Suppressor macrophage treated with lipopolysaccharide for 1 hour (primary cell): ENCODE measurements at regions not wholly inside any gene's neighbourhood (a gene's known extent, or its start where the extent isn't known, plus 50 kb on each side); places are given as distances from the start of the nearest gene placed in this dataset.

Experiments used
- DNase-seq, 3 donors: peaks; one replicate each; pipeline ENCODE4 v3.0.0-alpha.2; 2020 to 2022

DNA sequence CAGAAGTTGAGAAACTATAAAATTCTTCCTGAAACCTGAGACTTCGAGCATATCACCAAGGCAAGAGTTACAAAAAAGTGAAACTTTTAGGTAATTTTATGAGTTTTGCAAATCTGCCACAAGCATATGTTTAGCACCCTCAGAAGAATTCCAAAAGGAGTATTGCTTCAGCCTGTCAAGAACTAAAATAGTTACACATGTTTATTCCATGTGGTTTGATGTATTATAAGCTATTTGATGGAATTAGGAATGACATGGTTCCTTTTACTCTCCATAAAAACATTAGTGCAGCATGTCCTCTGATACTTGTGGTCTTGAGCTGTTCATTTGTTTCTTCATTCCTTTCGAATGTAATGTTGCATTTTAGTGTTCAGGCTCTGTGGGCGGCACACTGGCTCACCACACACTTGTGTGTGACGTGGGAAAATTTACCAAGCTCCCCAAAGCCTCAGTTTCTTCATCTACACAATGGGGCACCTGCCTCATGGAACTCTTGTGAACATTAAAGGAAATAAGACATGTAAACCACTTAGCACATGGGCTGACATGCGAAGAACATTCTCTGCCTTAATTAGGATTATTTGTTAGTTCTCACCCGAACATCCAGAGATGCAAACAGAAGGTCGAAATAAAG lies 204.2 kb upstream of the FOXF1 start:
- no peak for DNase-seq

- no peak for DNase-seq
These were observed 203.4 kb upstream of the FOXF1 start for GRCh38 chr16:86306811-86307513.

DNA sequence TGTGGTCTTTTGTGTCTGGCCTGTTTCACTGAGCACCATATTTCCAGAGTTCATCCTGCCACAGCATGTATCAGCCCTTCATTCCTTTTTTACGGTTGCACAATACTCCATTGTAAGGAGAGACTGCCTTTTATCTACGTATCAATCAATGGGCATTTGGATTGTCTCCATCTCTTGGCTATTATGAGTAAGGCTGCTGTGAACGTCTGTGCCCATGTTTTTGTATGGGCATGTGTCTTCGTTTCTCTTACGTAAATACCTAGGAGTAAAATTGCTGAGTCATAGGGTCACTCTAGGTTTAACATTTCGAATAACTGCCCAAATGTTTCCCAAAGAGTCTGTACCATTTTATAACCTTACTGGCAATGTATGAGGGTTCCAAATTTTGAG lies 202.8 kb upstream of the FOXF1 start:
- DNase-seq: no peak

GRCh38 chr16:86308514-86308913 lies 201.8 kb upstream of the FOXF1 start:
- DNase-seq: no peak

DNA sequence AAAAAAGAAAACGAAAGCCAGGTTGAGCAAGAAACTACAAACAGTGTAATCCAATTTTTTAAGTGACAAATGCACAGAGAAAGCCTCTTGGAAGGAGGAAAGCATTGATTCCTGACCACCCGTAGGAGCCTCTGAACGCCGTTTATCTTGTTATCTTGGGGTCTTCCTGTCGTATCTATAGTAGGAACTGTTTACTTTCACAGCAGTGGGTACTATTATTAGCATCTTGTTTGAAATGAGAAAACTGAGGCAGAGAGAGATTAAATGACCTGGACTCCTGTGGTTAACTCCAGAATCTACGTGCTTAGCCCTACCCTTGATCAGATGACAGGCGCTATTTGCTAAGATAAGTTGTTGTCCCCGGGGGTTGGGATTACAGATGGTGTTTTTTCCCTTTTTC lies 196.7 kb upstream of the FOXF1 start:
- DNase-seq: no peak

DNA sequence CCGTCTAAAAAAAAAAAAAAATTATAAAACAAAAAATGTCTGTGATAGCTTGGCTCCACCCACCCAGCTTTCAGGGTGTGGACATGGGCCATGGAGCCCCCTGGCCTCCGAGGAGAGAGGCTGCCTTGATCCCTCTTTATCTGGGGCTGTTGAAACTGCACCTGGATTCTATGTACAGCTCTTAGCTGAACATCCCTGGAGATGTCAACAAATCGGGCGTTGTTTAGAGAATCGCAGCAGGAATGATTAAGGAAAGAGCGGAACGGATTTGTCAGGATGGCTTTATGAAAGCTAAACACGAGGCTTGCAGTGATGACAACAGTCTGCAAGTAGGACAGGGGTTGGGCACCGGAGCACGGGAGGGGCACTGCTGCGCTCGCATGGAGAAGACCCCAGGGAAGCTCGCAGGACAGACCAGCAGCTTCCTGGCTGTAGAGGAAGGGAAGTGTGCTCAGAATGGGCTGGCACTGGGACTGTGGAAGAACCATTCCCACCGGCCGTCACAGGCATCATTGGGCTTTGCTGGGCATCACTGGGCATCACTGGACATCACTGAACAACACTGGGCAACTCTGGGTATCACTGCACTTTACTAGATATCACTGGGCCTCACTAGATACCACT lies 195.8 kb upstream of the FOXF1 start:
- DNase-seq: no peak

- no peak for DNase-seq
These were observed 193.1 kb upstream of the FOXF1 start for GRCh38 chr16:86316967-86317812.

- DNase-seq: no peak
These were observed 192.3 kb upstream of the FOXF1 start for GRCh38 chr16:86317813-86318650.

DNA sequence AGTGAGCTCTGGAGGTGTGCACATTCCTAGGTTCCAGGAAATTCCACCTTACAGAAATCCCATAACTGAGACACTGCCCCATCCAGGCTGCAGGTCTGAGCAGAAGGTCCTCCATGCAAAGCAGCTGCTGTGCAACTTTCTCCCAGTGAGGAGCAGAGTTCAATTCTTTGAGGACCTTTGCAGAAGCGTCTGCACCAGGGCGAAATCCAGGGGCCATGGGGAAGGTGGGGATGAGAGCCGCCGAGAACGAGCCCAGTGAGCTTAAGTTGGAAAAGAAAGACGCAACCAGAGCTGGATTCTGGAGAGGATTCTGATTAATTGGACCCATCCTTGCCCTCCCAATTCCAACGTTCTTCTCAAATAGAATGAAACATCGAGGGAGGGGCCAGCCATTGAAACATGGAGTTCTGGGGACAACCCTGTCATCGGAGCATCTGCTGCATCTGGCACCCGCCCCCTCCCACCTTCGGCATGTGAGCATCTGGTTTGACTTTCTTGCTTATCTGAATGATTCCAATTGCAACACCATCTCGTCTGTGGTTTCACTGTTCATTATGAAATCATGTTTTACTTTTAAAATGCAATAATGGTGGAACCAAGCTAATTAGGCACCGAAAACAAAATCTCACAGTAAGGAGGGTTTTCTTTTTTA lies 190.6 kb upstream of the FOXF1 start:
- DNase-seq: no peak

DNA sequence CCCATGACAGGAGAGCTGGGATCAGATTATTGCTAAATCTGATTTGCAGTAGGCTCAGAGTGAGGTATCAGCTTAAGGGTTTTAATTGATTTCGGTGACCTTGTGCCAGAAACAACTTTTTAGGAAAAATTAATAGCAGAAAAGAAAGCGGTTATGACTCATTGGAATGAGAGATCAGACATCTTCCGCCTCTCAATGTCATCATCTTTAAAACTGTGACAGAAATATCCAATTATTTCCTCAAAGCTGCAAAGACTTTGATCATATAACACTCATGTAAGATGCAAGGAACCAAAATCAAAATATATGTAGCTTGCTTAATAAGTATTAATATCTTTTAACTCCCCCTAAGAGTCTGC lies 190.1 kb upstream of the FOXF1 start:
- no peak for DNase-seq

DNA sequence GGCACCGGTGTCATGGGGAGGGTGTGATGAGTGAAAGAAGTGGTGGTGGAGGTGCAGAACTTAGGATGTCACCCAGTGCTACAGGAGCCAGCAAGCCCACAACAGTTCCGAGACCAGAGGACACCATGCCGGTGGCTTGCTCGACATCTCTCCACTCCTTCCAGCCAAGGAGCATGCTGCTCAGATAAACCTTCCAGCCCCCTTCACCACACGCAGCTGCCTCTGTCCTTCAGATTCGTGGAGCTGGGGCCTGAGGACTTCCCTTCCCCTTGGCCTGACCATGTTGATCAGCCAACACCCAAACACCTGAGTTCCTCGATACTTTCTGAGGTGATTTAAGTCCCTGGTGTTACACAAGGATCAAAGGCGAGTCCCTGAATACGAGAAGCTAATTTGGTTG lies 188.8 kb upstream of the FOXF1 start:
- DNase-seq: no peak

GRCh38 chr16:86322283-86322682 lies 188.0 kb upstream of the FOXF1 start:
- DNase-seq: no peak

DNA sequence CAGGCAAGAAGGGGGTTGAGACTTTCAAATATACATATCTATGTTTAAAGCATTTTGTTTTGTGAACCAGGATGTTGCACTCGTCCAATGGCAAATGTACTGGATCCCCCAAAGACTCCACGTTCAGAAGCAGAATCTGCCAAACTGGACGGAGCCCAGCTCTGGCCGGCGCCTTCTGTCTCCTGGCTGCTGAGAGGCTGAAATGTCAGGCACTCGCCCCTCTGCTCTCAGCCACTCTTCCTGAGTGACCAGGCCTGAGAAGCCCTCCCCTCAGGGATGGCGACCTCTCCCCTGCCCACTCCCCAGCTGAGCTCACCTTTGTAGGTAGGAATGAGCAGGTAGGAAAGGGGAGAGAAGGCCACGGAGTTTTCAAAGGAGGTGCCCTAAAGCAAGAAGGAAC lies 187.5 kb upstream of the FOXF1 start:
- no peak for DNase-seq

GRCh38 chr16:86324320-86324719 lies 186.0 kb upstream of the FOXF1 start:
- DNase-seq: no peak

DNA sequence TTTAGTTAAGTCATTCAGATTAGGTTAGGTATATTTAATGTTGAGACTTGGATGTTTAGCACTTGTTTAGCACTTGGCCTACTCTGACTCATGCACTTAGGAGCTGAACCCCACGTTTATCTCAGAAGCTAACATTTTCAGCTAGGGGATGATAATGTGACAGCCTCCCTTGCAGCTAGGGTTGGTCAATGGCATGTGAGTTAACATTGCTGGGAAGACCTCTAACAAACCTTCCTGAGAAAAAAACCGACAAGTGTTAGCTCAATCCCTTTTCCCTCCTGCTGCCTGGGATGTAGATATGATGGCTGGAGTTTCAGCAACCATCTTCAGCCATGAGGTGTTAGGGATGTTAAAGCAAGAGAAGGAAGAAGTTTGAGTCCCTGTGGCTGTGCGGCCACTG lies 185.0 kb upstream of the FOXF1 start:
- no peak for DNase-seq

GRCh38 chr16:86325895-86326294 lies 184.4 kb upstream of the FOXF1 start:
- no peak for DNase-seq

DNA sequence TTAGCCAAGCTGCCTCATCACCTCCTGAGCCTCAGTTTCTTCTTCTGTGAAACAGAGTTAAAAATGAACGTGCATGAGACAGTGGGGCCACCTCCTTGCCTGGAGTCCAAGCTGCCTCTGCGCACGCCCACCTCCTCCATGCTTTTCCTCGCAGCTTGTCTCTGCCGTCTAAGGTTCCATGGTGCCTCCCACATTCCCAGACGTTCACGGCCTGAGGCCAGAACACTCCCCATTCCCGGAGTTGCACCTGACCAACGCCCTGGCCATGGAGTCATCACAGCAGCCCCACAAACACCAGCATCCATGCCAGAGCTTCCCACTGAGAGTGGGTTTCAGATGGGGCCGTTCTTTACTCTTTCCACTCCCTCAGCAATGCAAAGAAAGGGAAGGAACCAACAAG lies 183.0 kb upstream of the FOXF1 start:
- no peak for DNase-seq

DNA sequence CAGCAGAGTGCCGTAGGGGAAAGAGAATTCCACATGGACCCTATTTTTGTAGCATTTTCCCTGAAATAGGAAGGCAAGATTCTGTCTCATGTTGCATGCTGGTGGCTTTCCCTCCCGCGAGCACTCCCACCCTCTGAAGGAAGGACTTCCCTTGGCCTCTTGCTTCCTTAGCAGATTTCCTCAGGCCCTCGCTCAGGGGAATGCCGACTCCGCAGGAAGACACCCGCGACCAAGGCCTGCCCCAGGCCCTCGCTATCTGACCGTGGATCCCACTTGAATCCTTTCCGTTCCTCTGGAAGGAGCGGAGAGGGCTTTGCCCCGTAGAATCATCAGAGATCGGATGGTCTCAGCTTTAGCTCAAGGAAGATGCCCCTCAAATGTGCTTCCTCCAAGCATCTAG lies 179.4 kb upstream of the FOXF1 start:
- DNase-seq: no peak

GRCh38 chr16:86334079-86334635 lies 176.2 kb upstream of the FOXF1 start:
- DNase-seq: peak in 2 of 3 donors; percentile 44 to 57

DNA sequence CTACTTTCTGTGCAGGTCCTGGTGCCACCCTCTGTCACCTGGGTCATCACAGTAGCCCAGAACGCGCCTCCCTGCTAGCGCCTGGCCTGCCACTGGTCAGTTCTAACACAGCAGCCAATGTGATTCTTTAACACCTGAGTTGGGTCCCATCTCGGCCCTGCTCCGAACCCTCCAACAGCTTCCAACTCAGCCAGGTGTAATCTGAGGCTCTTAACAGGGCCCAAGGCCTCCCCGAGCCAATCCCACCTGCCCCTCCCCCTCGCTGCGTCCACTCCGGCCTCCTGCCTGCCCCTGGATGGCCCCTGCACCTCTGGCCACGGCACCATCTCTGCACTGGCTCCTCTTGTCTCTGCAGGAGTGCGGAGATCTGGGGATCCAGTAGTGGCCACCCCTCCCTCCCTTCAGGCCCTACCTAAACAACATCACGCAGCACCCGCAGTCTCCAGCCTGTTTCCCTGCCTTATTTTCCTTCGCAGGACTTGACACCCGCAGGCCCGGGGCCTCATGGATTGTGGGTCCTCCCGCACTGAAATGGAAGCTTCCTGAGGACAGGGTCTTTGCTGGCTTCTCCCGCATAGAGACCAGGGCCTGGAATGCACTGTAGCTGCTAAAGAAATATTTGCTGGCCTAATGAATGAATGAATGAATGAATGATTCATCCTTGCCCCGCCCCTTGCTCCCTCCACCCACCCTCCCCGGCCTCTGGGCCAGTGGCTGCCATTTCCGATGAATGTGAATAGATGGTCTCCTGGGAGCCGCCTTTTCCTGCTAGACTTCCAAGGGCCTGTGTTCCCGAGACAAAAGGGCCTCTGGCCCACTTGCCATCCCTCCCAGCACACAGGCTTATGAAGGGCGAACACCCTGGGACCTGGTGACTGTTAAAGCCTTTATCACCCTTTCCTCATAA lies 174.8 kb upstream of the FOXF1 start:
- no peak for DNase-seq

- peak in 1 of 3 donors; percentile 15 for DNase-seq
These were observed 173.2 kb upstream of the FOXF1 start for GRCh38 chr16:86337138-86337537.
